PFSK-1 (cell line): ENCODE measurements at regions not wholly inside any gene's neighbourhood (a gene's known extent, or its start where the extent isn't known, plus 50 kb on each side); places are given as distances from the start of the nearest gene placed in this dataset.

ENCODE experiments used
- FOXP2 ChIP-seq: optimal IDR thresholded peaks from 2 replicates; pipeline ENCODE3; 2011; ENCODE audit warnings: borderline replicate concordance, control low read depth, inconsistent platforms; ENCODE audit not compliant: insufficient read depth; ENCODE audit errors: extremely low read length, extremely low read depth
- POLR2AphosphoS5 ChIP-seq: IDR thresholded peaks from 2 replicates; pipeline ENCODE4 v1.6.1; 2012; ENCODE audit warnings: low read depth, mild to moderate bottlenecking, control low read depth, low read length, moderate library complexity
- SIN3A ChIP-seq: IDR thresholded peaks from 2 replicates; pipeline ENCODE4 v1.6.1; 2012; ENCODE audit warnings: mild to moderate bottlenecking, low read length, moderate library complexity, borderline replicate concordance; ENCODE audit not compliant: insufficient read depth
- TAF1 ChIP-seq: IDR thresholded peaks from 2 replicates; pipeline ENCODE4 v1.6.1; 2012; ENCODE audit warnings: low read length, control low read depth, borderline replicate concordance; ENCODE audit not compliant: insufficient read depth
- TF ChIP-seq, protein P1 (sequence below), 2 experiments: IDR thresholded peaks; 2 replicates each; pipeline versions ENCODE4 v1.6.1 to v1.8.0; 2011 to 2012; ENCODE audit warnings: low read depth in 2 of 2, low read length in 2 of 2, control low read depth in 1 of 2, inconsistent platforms in 1 of 2, mild to moderate bottlenecking in 1 of 2, moderate library complexity in 1 of 2; ENCODE audit not compliant: insufficient read depth in 1 of 2

DNA sequence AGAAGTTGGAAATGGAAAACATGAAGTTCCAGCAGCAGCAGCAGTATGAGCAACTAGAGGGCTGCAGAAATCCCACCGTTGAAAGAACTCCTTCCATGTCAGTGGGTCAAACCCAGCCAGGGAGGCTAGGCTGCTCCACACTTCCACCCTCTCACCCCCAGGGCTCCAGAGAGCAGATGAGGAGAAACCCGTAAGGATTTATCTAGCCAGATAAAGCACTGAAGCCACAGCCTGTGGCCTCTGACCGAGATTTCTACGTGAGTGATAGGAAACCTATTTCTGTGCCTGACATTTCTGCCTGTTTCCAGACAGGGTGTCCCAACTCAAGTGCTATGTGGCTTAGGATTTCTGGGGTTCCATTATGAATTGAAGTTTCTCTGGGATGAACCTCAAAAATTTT, 100.0 kb upstream of the EEA1 start:
- TF ChIP-seq FOXP2: no peak
- TF ChIP-seq SIN3A: no peak
- TF ChIP-seq TAF1: no peak
- TF ChIP-seq, protein P1, sequence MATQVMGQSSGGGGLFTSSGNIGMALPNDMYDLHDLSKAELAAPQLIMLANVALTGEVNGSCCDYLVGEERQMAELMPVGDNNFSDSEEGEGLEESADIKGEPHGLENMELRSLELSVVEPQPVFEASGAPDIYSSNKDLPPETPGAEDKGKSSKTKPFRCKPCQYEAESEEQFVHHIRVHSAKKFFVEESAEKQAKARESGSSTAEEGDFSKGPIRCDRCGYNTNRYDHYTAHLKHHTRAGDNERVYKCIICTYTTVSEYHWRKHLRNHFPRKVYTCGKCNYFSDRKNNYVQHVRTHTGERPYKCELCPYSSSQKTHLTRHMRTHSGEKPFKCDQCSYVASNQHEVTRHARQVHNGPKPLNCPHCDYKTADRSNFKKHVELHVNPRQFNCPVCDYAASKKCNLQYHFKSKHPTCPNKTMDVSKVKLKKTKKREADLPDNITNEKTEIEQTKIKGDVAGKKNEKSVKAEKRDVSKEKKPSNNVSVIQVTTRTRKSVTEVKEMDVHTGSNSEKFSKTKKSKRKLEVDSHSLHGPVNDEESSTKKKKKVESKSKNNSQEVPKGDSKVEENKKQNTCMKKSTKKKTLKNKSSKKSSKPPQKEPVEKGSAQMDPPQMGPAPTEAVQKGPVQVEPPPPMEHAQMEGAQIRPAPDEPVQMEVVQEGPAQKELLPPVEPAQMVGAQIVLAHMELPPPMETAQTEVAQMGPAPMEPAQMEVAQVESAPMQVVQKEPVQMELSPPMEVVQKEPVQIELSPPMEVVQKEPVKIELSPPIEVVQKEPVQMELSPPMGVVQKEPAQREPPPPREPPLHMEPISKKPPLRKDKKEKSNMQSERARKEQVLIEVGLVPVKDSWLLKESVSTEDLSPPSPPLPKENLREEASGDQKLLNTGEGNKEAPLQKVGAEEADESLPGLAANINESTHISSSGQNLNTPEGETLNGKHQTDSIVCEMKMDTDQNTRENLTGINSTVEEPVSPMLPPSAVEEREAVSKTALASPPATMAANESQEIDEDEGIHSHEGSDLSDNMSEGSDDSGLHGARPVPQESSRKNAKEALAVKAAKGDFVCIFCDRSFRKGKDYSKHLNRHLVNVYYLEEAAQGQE (IDR thresholded peaks at IDR 0.05; ENCODE audit: insufficient read depth in 1 of 2, low read depth in 2 of 2, low read length in 2 of 2): no peak
- no peak for TF ChIP-seq POLR2AphosphoS5

DNA sequence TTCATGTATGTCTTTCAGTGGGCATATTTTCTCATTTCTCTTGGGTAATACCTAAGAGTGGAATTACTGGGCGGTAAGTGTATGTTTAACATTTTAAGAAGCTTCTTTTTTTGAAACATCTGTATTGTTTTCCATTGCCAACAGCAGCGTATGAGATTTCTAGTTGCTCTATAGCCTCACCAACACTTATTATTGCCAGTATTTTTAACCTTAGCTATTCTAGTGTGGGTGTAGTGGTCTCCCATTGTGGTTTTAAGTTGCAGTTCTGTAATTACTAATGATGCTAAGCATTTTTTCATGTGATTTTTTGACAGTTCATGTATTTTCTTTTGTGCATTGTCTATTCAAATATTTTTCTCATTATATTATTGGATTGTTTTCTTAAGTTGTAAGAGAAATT, 101.9 kb upstream of the EEA1 start:
- TF ChIP-seq SIN3A: no peak

DNA sequence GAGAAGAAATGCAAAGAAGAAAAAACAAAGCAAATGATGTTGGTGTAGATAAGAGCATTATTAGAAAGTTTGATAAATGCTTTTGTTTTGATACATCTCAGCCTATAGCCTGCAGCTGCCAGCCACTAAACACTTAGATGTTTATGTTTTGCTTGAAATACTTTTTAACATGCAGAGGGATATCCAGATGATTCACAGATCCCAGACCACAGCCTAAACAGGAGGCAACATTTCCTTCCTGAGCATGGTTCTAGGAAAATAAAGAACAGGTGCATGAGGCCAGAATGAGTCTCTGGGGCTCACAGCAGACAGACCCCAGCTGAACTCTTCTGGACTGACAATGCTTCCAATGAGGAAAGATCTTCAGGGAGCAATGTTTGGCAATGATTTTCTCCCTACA, 103.7 kb upstream of the EEA1 start:
- TF ChIP-seq, protein P1 (IDR thresholded peaks at IDR 0.05; ENCODE audit: insufficient read depth in 1 of 2, low read depth in 2 of 2, low read length in 2 of 2): no peak
- TF ChIP-seq SIN3A (no peak), POLR2AphosphoS5 (no peak), TAF1 (no peak), FOXP2 (no peak)

DNA sequence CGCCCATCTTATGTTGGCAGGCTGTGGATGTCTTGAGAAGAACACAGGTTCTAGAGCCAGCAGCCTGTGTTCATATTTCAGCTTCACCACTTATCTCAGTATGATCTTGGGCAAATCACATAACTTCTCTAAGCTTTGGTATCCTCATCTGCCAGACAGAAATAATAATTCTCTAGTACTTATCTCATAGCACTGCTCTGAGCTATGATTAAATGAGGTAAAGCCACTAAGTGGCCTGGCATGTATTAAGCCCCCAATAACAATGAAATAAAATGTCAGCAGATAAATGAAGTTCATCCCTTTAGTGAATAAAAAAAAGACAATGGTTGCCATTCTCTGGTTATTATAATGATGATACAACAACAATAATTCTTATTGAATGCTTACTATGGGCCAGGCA, 104.9 kb upstream of the EEA1 start:
- no peak for TF ChIP-seq FOXP2
- TF ChIP-seq TAF1: no peak
- no peak for TF ChIP-seq SIN3A
- TF ChIP-seq, protein P1 (IDR thresholded peaks at IDR 0.05; ENCODE audit: insufficient read depth in 1 of 2, low read depth in 2 of 2, low read length in 2 of 2): no peak
- TF ChIP-seq POLR2AphosphoS5: no peak

DNA sequence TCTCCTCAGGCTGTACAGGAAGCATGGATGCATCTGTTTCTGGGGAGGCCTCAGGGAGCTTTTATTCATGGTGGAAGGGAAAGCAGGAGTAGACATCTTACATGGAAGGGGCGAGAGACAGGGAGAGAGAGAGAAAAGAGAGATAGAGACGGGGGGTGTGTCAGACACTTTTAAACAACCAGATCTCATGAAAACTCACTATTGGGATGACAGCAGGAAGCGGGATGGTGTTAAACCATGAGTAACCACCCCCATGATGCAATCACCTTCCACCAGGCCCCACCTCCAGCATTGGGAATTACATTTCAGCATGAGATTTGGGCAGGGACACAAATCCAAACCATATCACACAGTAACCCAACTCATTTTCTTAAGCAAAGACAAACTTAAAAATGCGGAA, 110.0 kb upstream of the EEA1 start:
- TF ChIP-seq SIN3A (no peak), POLR2AphosphoS5 (no peak), FOXP2 (no peak), TAF1 (no peak)
- TF ChIP-seq, protein P1 (IDR thresholded peaks at IDR 0.05; ENCODE audit: insufficient read depth in 1 of 2, low read depth in 2 of 2, low read length in 2 of 2): no peak

DNA sequence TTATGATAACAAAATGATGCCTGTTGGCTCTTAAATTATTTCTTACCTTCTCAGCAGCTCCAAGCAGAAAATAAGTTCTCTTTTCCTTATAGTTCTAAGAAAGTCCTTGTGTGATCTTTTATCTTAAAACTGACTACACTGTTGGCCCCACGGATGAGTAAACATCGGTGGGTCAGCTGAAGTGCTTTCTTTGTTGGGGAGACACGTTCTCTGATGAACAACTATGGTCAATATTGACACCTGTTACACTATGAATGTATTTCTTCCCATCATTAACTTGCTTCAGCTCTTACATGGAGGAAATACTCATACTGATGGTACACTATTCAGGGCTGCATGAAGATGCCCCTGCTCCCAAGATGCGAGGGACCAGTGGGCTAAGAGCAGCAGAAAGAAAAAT, 110.8 kb upstream of the EEA1 start:
- no peak for TF ChIP-seq POLR2AphosphoS5
- TF ChIP-seq FOXP2: no peak
- no peak for TF ChIP-seq TAF1
- no peak for TF ChIP-seq SIN3A
- TF ChIP-seq, protein P1 (IDR thresholded peaks at IDR 0.05; ENCODE audit: insufficient read depth in 1 of 2, low read depth in 2 of 2, low read length in 2 of 2): no peak
